HCT116 (cell line): ENCODE measurements at regions not wholly inside any gene's neighbourhood (a gene's known extent, or its start where the extent isn't known, plus 50 kb on each side); places are given as distances from the start of the nearest gene placed in this dataset.

Source experiments
- ATAC-seq: fragments of 200-7000 bp; cut with Tn5 transposase; 2 replicates; pipeline ENCODE4 v1.9.1; 2020; ENCODE audit warnings: mild to moderate bottlenecking, moderate library complexity
- BruUV-seq: library from RNA; stranded (reverse); fragments of 400-500 nt; replicated peaks from 2 replicates; lab custom pipeline; 2021; lab: Mats Ljungman, UMichigan
- CTCF ChIA-PET: fragments of 300-600 bp; sonication (Branson Sonifier 250); formaldehyde crosslinking; loops from one replicate; lab custom pipeline; 2021; ENCODE audit warnings: antibody characterized with exemption; lab: Charles Lee
- POLR2A ChIA-PET: fragments of 300-600, 350-600 bp; sonication (Branson Sonifier 250); formaldehyde crosslinking; loops from one replicate; lab custom pipeline; 2021; ENCODE audit warnings: antibody characterized with exemption; lab: Charles Lee
- RAD21 ChIA-PET, 2 experiments: fragments of 300-600 bp; sonication (Branson Sonifier 250); formaldehyde crosslinking; loops; one replicate each; lab custom pipeline; 2023; ENCODE audit warnings: low total read pairs in 2 of 2; ENCODE audit not compliant: uncharacterized antibody in 2 of 2, unreplicated experiment in 2 of 2, low non-redundant PET in 1 of 2; lab: Charles Lee
- DNase-seq: peaks from one replicate; pipeline ENCODE4 v3.0.0-alpha.2; 2010; ENCODE audit warnings: low read depth, low spot score
- H2AFZ ChIP-seq: fragments of 200-600 bp; shearing (Covaris generic), sonication (generic); 2 replicates; pipeline ENCODE4 v1.6.1; 2017; ENCODE audit warnings: low read depth, mixed run types, mixed read lengths, antibody characterized with exemption, low read length; ENCODE audit not compliant: poor library complexity, severe bottlenecking
- H3K27ac ChIP-seq: 2 replicates; pipeline ENCODE4 v1.5.1; 2012; ENCODE audit warnings: low read depth, low read length
- H3K27me3 ChIP-seq: fragments of 200-600 bp; sonication (generic); 2 replicates; pipeline ENCODE4 v1.6.1; 2016; ENCODE audit warnings: mixed run types, low read length, mixed read lengths; ENCODE audit not compliant: insufficient read depth
- H3K36me3 ChIP-seq, 2 experiments: fragments of 200-500 bp in 1 of 2; fragments of 200-600 bp in 1 of 2; sonication (Bioruptor generic) in 1 of 2; sonication (generic) in 1 of 2; 2 replicates each; pipeline versions ENCODE4 v1.5.1 to v1.6.1; 2014 to 2016; ENCODE audit warnings: low read length in 2 of 2, inconsistent platforms in 1 of 2, mixed read lengths in 1 of 2, mixed run types in 1 of 2; ENCODE audit not compliant: insufficient read depth in 2 of 2, control insufficient read depth in 1 of 2
- H3K4me1 ChIP-seq, 2 experiments: fragments of 200-600 bp in 1 of 2; sonication (generic) in 1 of 2; 2 replicates each; pipeline versions ENCODE4 v1.5.1 to v1.6.1; 2012 to 2017; ENCODE audit warnings: low read length in 2 of 2, inconsistent platforms in 1 of 2, mild to moderate bottlenecking in 1 of 2, mixed read lengths in 1 of 2, mixed run types in 1 of 2, moderate library complexity in 1 of 2; ENCODE audit not compliant: insufficient read depth in 2 of 2, control insufficient read depth in 1 of 2
- H3K4me2 ChIP-seq: fragments of 200-600 bp; sonication (generic); 2 replicates; pipeline ENCODE4 v1.6.1; 2017; ENCODE audit warnings: mixed run types, low read length, mixed read lengths
- H3K4me3 ChIP-seq, 2 experiments: fragments of 200-600 bp in 1 of 2; sonication (generic) in 1 of 2; replicated peaks in 1 of 2; 2 replicates each; pipeline ENCODE4 v1.5.1; 2011 to 2016; ENCODE audit warnings: low read length in 2 of 2, control low read depth in 1 of 2, low read depth in 1 of 2, mild to moderate bottlenecking in 1 of 2, mixed read lengths in 1 of 2, mixed run types in 1 of 2
- H3K79me2 ChIP-seq: fragments of 200-600 bp; sonication (generic); 2 replicates; pipeline ENCODE4 v1.6.1; 2017; ENCODE audit warnings: mild to moderate bottlenecking, mixed run types, low read length, moderate library complexity, mixed read lengths; ENCODE audit not compliant: insufficient read depth
- H3K9ac ChIP-seq: fragments of 200-600 bp; sonication (generic); 2 replicates; pipeline ENCODE4 v1.6.1; 2016; ENCODE audit warnings: low read length, mixed read lengths
- H3K9me2 ChIP-seq: fragments of 200-600 bp; sonication (generic), shearing (Covaris generic); 2 replicates; pipeline ENCODE4 v1.6.1; 2017; ENCODE audit warnings: mixed run types, mild to moderate bottlenecking, moderate library complexity; ENCODE audit not compliant: insufficient read depth
- H3K9me3 ChIP-seq, 2 experiments: fragments of 200-500 bp in 1 of 2; fragments of 200-600 bp in 1 of 2; sonication (Bioruptor generic) in 1 of 2; sonication (generic) in 1 of 2; 2 replicates each; pipeline ENCODE4 v1.6.1; 2014 to 2017; ENCODE audit warnings: low read length in 2 of 2, mixed read lengths in 2 of 2, inconsistent platforms in 1 of 2, low read depth in 1 of 2, mild to moderate bottlenecking in 1 of 2, mixed run types in 1 of 2, moderate library complexity in 1 of 2; ENCODE audit not compliant: control insufficient read depth in 1 of 2, insufficient read depth in 1 of 2
- H4K20me1 ChIP-seq: fragments of 200-600 bp; sonication (generic), shearing (Covaris generic); 2 replicates; pipeline ENCODE4 v1.6.1; 2017; ENCODE audit warnings: mixed run types, mild to moderate bottlenecking, moderate library complexity; ENCODE audit not compliant: insufficient read depth
- ATF3 ChIP-seq: IDR thresholded peaks from 2 replicates; pipeline ENCODE4 v1.6.1; 2012
- CBX3 ChIP-seq: IDR thresholded peaks from 2 replicates; pipeline ENCODE4 v1.6.1; 2012; ENCODE audit warnings: low read depth
- EGR1 ChIP-seq: IDR thresholded peaks from 2 replicates; pipeline ENCODE4 v1.6.1; 2012; ENCODE audit warnings: low read depth
- ELF1 ChIP-seq: IDR thresholded peaks from 2 replicates; pipeline ENCODE4 v1.6.1; 2012; ENCODE audit warnings: low read depth, borderline replicate concordance
- EZH2phosphoT487 ChIP-seq: fragments of 200-600 bp; IDR thresholded peaks from 2 replicates; pipeline ENCODE4 v1.6.1; 2018; ENCODE audit warnings: antibody characterized with exemption, borderline replicate concordance
- FOSL1 ChIP-seq: IDR thresholded peaks from 2 replicates; pipeline ENCODE4 v1.6.1; 2012; ENCODE audit warnings: low read depth
- JUND ChIP-seq: IDR thresholded peaks from 2 replicates; pipeline ENCODE4 v1.6.1; 2012
- MAX ChIP-seq: IDR thresholded peaks from 2 replicates; pipeline ENCODE4 v1.6.1; 2012
- RAD21 ChIP-seq: IDR thresholded peaks from 2 replicates; pipeline ENCODE4 v1.6.1; 2012; ENCODE audit warnings: low read depth, mild to moderate bottlenecking
- SP1 ChIP-seq: IDR thresholded peaks from 2 replicates; pipeline ENCODE4 v1.6.1; 2012; ENCODE audit warnings: low read depth
- SRF ChIP-seq: IDR thresholded peaks from 2 replicates; pipeline ENCODE4 v1.6.1; 2012; ENCODE audit warnings: low read depth
- TCF7L2 ChIP-seq: IDR thresholded peaks from 2 replicates; pipeline ENCODE4 v1.7.0; 2011; ENCODE audit warnings: borderline replicate concordance, inconsistent platforms; ENCODE audit not compliant: insufficient read depth, insufficient read length; ENCODE audit errors: extremely low read depth
- ZFX ChIP-seq: fragments of 450-650 bp; IDR thresholded peaks from 2 replicates; pipeline ENCODE4 v1.6.1; 2017
- intact Hi-C: fragments of 100-400 bp; cut with micrococcal nuclease; formaldehyde crosslinking; loops from 2 replicates; pipeline ENCODE4 v1.10.0; 2022

- H4K20me1 ChIP-seq = no peaks in the 10 kb centered on the region
- no TSS peak for BruUV-seq
- no peak overlapping the region for H3K9ac ChIP-seq
- H3K27me3 ChIP-seq = no peaks in the 10 kb centered on the region
- H3K79me2 ChIP-seq = no peaks in the 10 kb centered on the region
- RAD21 ChIA-PET = no interaction called here
- no peaks in the 10 kb centered on the region for H3K9me3 ChIP-seq
- ATAC-seq = no peak
- DNase-seq = no peak
- POLR2A ChIA-PET = no interaction called here
- TF ChIP-seq RAD21 (no peak), FOSL1 (0 out of 2 replicates have a peak, but pooled peaks have one; percentile 16), EZH2phosphoT487 (no peak), ZFX (no peak), ATF3 (no peak), SP1 (no peak), ELF1 (no peak), EGR1 (no peak), CBX3 (no peak)
- H3K9me2 ChIP-seq = no peaks in the 10 kb centered on the region
- CTCF ChIA-PET = no interaction called here
- H3K36me3 ChIP-seq = no peaks in the 10 kb centered on the region
- no peak overlapping the region for H3K27ac ChIP-seq
- no peak overlapping the region for H3K4me3 ChIP-seq
- intact Hi-C loops = no loop called here
- 0 out of 2 replicates have a peak overlapping the region, but pooled peaks have one; percentile 2 for H3K4me2 ChIP-seq
- peaks cover 0 to 14% of the 10 kb centered on the region in 2 experiments; a peak in 1 of 4 replicates for H3K4me1 ChIP-seq
- peak overlapping the region; percentile 35 for H2AFZ ChIP-seq
Observed at GRCh38 chr6:134510142-134510541, 192.2 kb upstream of the SGK1 start.

- DNase-seq (no peak), ATAC-seq (no peak; the same call in 1 of the 2 replicates)
- ChIA-PET RAD21 (no interaction called here), CTCF (no interaction called here), POLR2A (no interaction called here)
- Histone ChIP-seq H3K4me3 (no peak overlapping the region), H2AFZ (peak overlapping the region; percentile 42), H3K9me2 (no peaks in the 10 kb centered on the region), H3K4me2 (no peak overlapping the region), H4K20me1 (no peaks in the 10 kb centered on the region), H3K9ac (no peak overlapping the region), H3K27me3 (no peaks in the 10 kb centered on the region), H3K4me1 (peaks cover 0 to 14% of the 10 kb centered on the region in 2 experiments; a peak in 1 of 4 replicates), H3K79me2 (no peaks in the 10 kb centered on the region), H3K27ac (no peak overlapping the region), H3K36me3 (no peaks in the 10 kb centered on the region), H3K9me3 (no peaks in the 10 kb centered on the region)
- BruUV-seq = no TSS peak
- intact Hi-C loops = no loop called here
- no peak for TF ChIP-seq MAX
- no peak for TF ChIP-seq JUND
- TF ChIP-seq SRF = no peak
- TF ChIP-seq TCF7L2 = no peak
- TF ChIP-seq RAD21 = no peak
- no peak for TF ChIP-seq ELF1
Observed at GRCh38 chr6:134508862-134509498, 191.1 kb upstream of the SGK1 start.
